GM12891 (cell line): ENCODE measurements at regions not wholly inside any gene's neighbourhood (a gene's known extent, or its start where the extent isn't known, plus 50 kb on each side); places are given as distances from the start of the nearest gene placed in this dataset.

Source experiments
- POLR2A ChIP-seq: IDR thresholded peaks from 2 replicates; pipeline ENCODE4 v1.6.1; 2011; ENCODE audit warnings: low read depth, low read length, control low read depth
- POLR2AphosphoS5 ChIP-seq: IDR thresholded peaks from 2 replicates; pipeline ENCODE4 v1.6.1; 2011; ENCODE audit warnings: low read depth, low read length, control low read depth
- SPI1 ChIP-seq: IDR thresholded peaks from 2 replicates; pipeline ENCODE4 v1.6.1; 2011; ENCODE audit warnings: low read depth, low read length, control low read depth
- TAF1 ChIP-seq: IDR thresholded peaks from 2 replicates; pipeline ENCODE4 v1.6.1; 2011; ENCODE audit warnings: low read depth, low read length, control low read depth

DNA sequence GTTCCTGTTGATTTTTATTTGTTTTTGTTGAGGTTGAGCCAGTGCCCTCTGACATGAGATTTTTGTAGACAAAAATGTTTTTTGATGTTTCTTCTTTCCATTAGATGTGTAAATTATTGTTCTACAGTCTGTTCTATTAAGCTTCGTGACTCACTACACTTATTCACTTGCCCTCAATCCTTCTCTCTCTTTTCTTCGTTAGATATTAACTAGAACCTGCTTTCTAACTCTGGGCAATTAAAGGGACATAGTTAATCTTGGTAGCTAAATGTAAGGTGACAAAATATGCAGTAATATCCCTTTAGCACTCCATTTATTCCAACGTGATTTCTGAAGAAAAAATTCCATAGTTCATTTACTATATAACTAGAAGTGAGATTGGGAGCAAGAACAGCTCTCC, 333.9 kb downstream of the PDHA2 start:
- TF ChIP-seq POLR2A (no peak), TAF1 (no peak), POLR2AphosphoS5 (no peak), SPI1 (no peak)
